HEK293T (cell line): ENCODE measurements at regions not wholly inside any gene's neighbourhood (a gene's known extent, or its start where the extent isn't known, plus 50 kb on each side); places are given as distances from the start of the nearest gene placed in this dataset.

Experiments used
- BHLHE40 ChIP-seq: fragments of 450-650 bp; IDR thresholded peaks from 2 replicates; pipeline ENCODE4 v1.6.1; 2016; ENCODE audit warnings: mild to moderate bottlenecking, moderate library complexity, borderline replicate concordance
- ELF4 ChIP-seq: fragments of 450-650 bp; IDR thresholded peaks from 2 replicates; pipeline ENCODE4 v1.6.1; 2017; ENCODE audit warnings: antibody characterized with exemption
- FOXA1 ChIP-seq: fragments of 450-650 bp; IDR thresholded peaks from 2 replicates; pipeline ENCODE4 v1.6.1; 2016; ENCODE audit warnings: mild to moderate bottlenecking
- FOXK2 ChIP-seq: fragments of 450-650 bp; IDR thresholded peaks from 2 replicates; pipeline ENCODE4 v1.6.1; 2016; ENCODE audit warnings: mild to moderate bottlenecking
- FOXM1 ChIP-seq: fragments of 450-650 bp; IDR thresholded peaks from 2 replicates; pipeline ENCODE4 v1.6.1; 2017; ENCODE audit warnings: mild to moderate bottlenecking, borderline replicate concordance
- NFRKB ChIP-seq: fragments of 450-650 bp; IDR thresholded peaks from 2 replicates; pipeline ENCODE4 v1.6.1; 2016; ENCODE audit warnings: mild to moderate bottlenecking, moderate library complexity
- SP1 ChIP-seq: fragments of 450-650 bp; IDR thresholded peaks from 2 replicates; pipeline ENCODE4 v1.6.1; 2017

DNA sequence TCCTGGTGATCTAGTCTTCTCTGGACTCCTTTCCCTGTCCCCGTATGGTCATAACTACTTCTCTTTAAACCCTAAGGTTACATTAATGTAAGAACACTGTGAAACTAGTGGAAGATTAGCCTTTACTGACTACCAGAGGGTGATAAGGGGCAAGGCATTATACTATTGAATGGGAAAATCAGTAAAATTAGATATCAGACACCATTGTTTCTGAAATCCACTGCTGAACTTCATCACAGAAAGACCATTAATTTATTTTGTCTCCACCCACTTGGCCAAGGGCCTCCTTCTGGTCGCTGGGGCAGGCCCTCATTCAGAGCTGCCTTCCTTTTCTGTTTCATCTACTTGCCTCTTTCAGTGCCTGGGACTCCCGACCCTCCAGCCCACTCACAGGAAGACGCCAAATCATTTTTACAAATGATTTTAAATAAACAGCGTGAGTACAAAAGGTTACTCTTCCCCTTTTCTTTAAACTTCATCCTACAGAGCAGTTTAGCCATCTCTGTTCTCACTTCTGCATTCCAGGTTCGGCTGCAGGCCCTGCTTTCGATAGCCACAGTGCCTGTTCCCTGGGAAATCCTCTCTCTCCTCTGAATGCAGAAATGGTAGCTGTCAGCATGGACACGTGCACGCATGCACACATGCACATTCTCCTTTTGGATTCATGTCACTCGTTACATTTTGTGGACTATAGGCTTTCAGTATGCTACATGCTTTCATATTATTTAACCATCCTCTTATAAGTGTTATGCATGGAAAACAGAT is 70.3 kb upstream of the DOCK10 start:
- TF ChIP-seq BHLHE40, result no peak
- no peak for TF ChIP-seq NFRKB
- no peak for TF ChIP-seq FOXA1
- no peak for TF ChIP-seq SP1
- no peak for TF ChIP-seq ELF4
- TF ChIP-seq FOXM1, result no peak
- no peak for TF ChIP-seq FOXK2
